ENCODE measurements at regions not wholly inside any gene's neighbourhood (a gene's known extent, or its start where the extent isn't known, plus 50 kb on each side); places are given as distances from the start of the nearest gene placed in this dataset.

- DNase-seq (ENCODE audit: low spot score, unreplicated experiment), result no peak
- Mint-ChIP-seq H3K36me3 (ENCODE audit: insufficient read depth) (peaks cover 14% of the 10 kb centered on the region), H3K4me1 (ENCODE audit: low read depth) (peaks cover 34% of the 10 kb centered on the region), H3K27me3 (no peaks in the 10 kb centered on the region), H3K4me3 (ENCODE audit: low read depth) (no peak overlapping the region), H3K27ac (peak overlapping the region; percentile 15), H3K9me3 (ENCODE audit: low read depth) (no peaks in the 10 kb centered on the region)
- no peak for TF ChIP-seq CTCF (IDR thresholded peaks at IDR 0.05; ENCODE audit: unreplicated experiment)
Measured at GRCh38 chr19:46951171-46951986, 68.3 kb upstream of the NPAS1 start.

- Mint-ChIP-seq H3K9me3 (ENCODE audit: low read depth) (no peaks in the 10 kb centered on the region), H3K4me1 (ENCODE audit: low read depth) (peaks cover 35% of the 10 kb centered on the region), H3K27ac (peak overlapping the region; percentile 53), H3K4me3 (ENCODE audit: low read depth) (no peak overlapping the region), H3K36me3 (ENCODE audit: insufficient read depth) (peaks cover 12% of the 10 kb centered on the region), H3K27me3 (no peaks in the 10 kb centered on the region)
- no peak for TF ChIP-seq CTCF (IDR thresholded peaks at IDR 0.05; ENCODE audit: unreplicated experiment)
- no peak for DNase-seq (ENCODE audit: low spot score, unreplicated experiment)
Measured at GRCh38 chr19:46952874-46953273, 66.8 kb upstream of the NPAS1 start.

- no peak for DNase-seq (ENCODE audit: low spot score, unreplicated experiment)
- H3K4me3 Mint-ChIP-seq (ENCODE audit: low read depth), result peak overlapping the region; percentile 31
- TF ChIP-seq CTCF (IDR thresholded peaks at IDR 0.05; ENCODE audit: unreplicated experiment), result no peak
- H3K27ac Mint-ChIP-seq, result peak overlapping the region; percentile 90
- no peaks in the 10 kb centered on the region for H3K9me3 Mint-ChIP-seq (ENCODE audit: low read depth)
- H3K4me1 Mint-ChIP-seq (ENCODE audit: low read depth), result peaks cover 38% of the 10 kb centered on the region
- H3K36me3 Mint-ChIP-seq (ENCODE audit: insufficient read depth), result peaks cover 9% of the 10 kb centered on the region
- no peaks in the 10 kb centered on the region for H3K27me3 Mint-ChIP-seq
Measured at GRCh38 chr19:46953955-46954501, 65.6 kb upstream of the NPAS1 start.

GRCh38 chr19:46954502-46954992 is 65.1 kb upstream of the NPAS1 start:
- peak overlapping the region; percentile 90 for H3K27ac Mint-ChIP-seq
- TF ChIP-seq CTCF (IDR thresholded peaks at IDR 0.05; ENCODE audit: unreplicated experiment), result no peak
- no peaks in the 10 kb centered on the region for H3K27me3 Mint-ChIP-seq
- H3K4me1 Mint-ChIP-seq (ENCODE audit: low read depth), result peaks cover 38% of the 10 kb centered on the region
- H3K36me3 Mint-ChIP-seq (ENCODE audit: insufficient read depth), result peaks cover 6% of the 10 kb centered on the region
- DNase-seq (ENCODE audit: low spot score, unreplicated experiment), result no peak
- H3K9me3 Mint-ChIP-seq (ENCODE audit: low read depth), result no peaks in the 10 kb centered on the region
- H3K4me3 Mint-ChIP-seq (ENCODE audit: low read depth), result no peak overlapping the region

DNA sequence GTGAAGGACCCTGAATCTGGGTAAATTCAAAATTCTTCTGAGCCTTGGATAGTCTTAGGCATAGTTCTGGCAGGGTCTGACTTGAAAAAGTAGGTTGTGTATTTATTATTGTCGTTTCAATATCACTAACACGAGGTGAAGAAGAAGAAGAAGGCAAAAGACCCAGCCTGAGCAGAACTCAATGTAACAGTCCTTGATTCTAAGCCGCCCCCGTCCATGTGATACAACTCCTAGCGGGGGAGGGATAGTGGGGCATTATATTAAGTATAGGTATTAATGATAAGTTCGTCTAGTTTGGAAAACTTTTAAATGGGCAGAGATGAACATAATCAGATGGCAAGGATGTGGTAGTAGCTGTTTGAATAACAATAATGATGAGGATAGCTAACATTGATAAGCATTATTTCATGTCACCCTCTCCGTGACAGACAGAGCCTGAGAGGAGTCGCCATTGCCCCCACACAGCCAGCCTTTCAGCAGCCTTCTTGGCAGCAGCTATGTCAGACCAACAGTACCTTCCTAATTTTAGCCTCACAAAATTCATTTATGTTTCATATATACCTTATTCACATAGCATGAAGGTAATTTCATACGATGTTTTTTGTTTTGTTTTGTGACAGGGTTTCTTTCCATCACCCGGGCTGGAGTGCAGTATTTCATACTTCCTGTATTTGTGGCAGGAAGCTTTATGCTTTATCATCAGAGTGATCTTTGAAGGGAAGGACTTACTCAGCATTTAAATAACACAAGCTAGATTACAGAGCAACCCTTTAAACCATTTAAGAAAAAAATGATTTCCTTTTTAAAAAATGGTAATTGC is 64.4 kb upstream of the NPAS1 start:
- Mint-ChIP-seq H3K27ac (peak overlapping the region; percentile 90), H3K9me3 (ENCODE audit: low read depth) (no peaks in the 10 kb centered on the region), H3K4me1 (ENCODE audit: low read depth) (peaks cover 38% of the 10 kb centered on the region), H3K4me3 (ENCODE audit: low read depth) (no peak overlapping the region), H3K27me3 (no peaks in the 10 kb centered on the region), H3K36me3 (ENCODE audit: insufficient read depth) (peaks cover 8% of the 10 kb centered on the region)
- DNase-seq (ENCODE audit: low spot score, unreplicated experiment), result no peak
- TF ChIP-seq CTCF (IDR thresholded peaks at IDR 0.05; ENCODE audit: unreplicated experiment), result no peak

Data from progenitor cell of endocrine pancreas (in vitro differentiated cells).